SK-N-SH (cell line): ENCODE measurements at regions not wholly inside any gene's neighbourhood (a gene's known extent, or its start where the extent isn't known, plus 50 kb on each side); places are given as distances from the start of the nearest gene placed in this dataset.

Experiments used
- CTCF ChIA-PET: fragments of 300-600, 350-600 bp; formaldehyde crosslinking; extraction: SDS; loops from one replicate; lab custom pipeline; 2021; lab: Yijun Ruan, JAX
- POLR2A ChIA-PET: fragments of 350-600 bp; sonication (Branson Sonifier 250); formaldehyde crosslinking; extraction: SDS; loops from one replicate; lab custom pipeline; 2020; ENCODE audit warnings: antibody characterized with exemption, inconsistent platforms; lab: Yijun Ruan, JAX
- DNase-seq: peaks from one replicate; pipeline ENCODE4 v3.0.0; 2012
- H2AFZ ChIP-seq: fragments of 200-600 bp; sonication (generic); 2 replicates; pipeline ENCODE4 v1.8.1; 2016; ENCODE audit warnings: antibody characterized with exemption, mild to moderate bottlenecking, low read depth
- H3F3A ChIP-seq: fragments of 200-600 bp; sonication (generic); replicated peaks from 2 replicates; pipeline ENCODE3; 2016; ENCODE audit warnings: antibody characterized with exemption, mild to moderate bottlenecking; ENCODE audit not compliant: insufficient read depth
- H3K27ac ChIP-seq, 2 experiments: fragments of 200-500 bp in 1 of 2; fragments of 200-600 bp in 1 of 2; sonication (Bioruptor generic) in 1 of 2; sonication (generic), shearing (Covaris generic) in 1 of 2; 2 replicates each; pipeline versions ENCODE4 v1.5.1 to v1.6.1; 2014 to 2016; ENCODE audit warnings: low read depth in 2 of 2, inconsistent platforms in 1 of 2, low read length in 1 of 2, mild to moderate bottlenecking in 1 of 2, mixed read lengths in 1 of 2
- H3K27me3 ChIP-seq: fragments of 200-600 bp; sonication (generic), shearing (Covaris generic); 2 replicates; pipeline ENCODE4 v1.6.1; 2016; ENCODE audit warnings: mixed run types; ENCODE audit not compliant: insufficient read depth
- H3K36me3 ChIP-seq, 2 experiments: fragments of 200-500 bp in 1 of 2; fragments of 200-600 bp in 1 of 2; sonication (Bioruptor generic) in 1 of 2; sonication (generic) in 1 of 2; replicated peaks in 1 of 2; 2 replicates each; pipeline versions ENCODE3 to v1.5.1; 2014 to 2016; ENCODE audit warnings: low read length in 1 of 2, mild to moderate bottlenecking in 1 of 2; ENCODE audit not compliant: insufficient read depth in 2 of 2, control insufficient read depth in 1 of 2
- H3K4me1 ChIP-seq, 2 experiments: fragments of 200-500 bp in 1 of 2; fragments of 200-600 bp in 1 of 2; sonication (Bioruptor generic) in 1 of 2; sonication (generic), shearing (Covaris generic) in 1 of 2; 2 replicates each; pipeline versions ENCODE4 v1.5.1 to v1.6.1; 2014 to 2016; ENCODE audit warnings: low read depth in 1 of 2, low read length in 1 of 2, mixed run types in 1 of 2; ENCODE audit not compliant: insufficient read depth in 2 of 2, control insufficient read depth in 1 of 2
- H3K4me2 ChIP-seq: fragments of 200-600 bp; sonication (generic), shearing (Covaris generic); 2 replicates; pipeline ENCODE4 v1.6.1; 2017; ENCODE audit warnings: mixed run types
- H3K4me3 ChIP-seq, 2 experiments: fragments of 200-500 bp in 1 of 2; fragments of 200-600 bp in 1 of 2; sonication (Bioruptor generic) in 1 of 2; sonication (generic), shearing (Covaris generic) in 1 of 2; 2 replicates each; pipeline versions ENCODE4 v1.5.1 to v1.8.1; 2014 to 2016; ENCODE audit warnings: low read depth in 2 of 2, inconsistent platforms in 1 of 2, low read length in 1 of 2, mild to moderate bottlenecking in 1 of 2, mixed read lengths in 1 of 2, moderate library complexity in 1 of 2
- H3K79me2 ChIP-seq: fragments of 200-600 bp; sonication (generic); 2 replicates; pipeline ENCODE4 v1.8.1; 2017; ENCODE audit warnings: mild to moderate bottlenecking; ENCODE audit not compliant: insufficient read depth
- H3K9ac ChIP-seq: fragments of 200-600 bp; sonication (generic); 2 replicates; pipeline ENCODE4 v1.6.1; 2017; ENCODE audit warnings: mixed run types
- H3K9me2 ChIP-seq: fragments of 200-600 bp; sonication (generic); 2 replicates; pipeline ENCODE4 v1.6.1; 2017; ENCODE audit warnings: mixed run types
- H3K9me3 ChIP-seq: fragments of 200-600 bp; sonication (generic); 2 replicates; pipeline ENCODE4 v1.6.1; 2017; ENCODE audit warnings: mixed run types, mild to moderate bottlenecking, moderate library complexity
- H4K20me1 ChIP-seq: fragments of 200-600 bp; sonication (generic); 2 replicates; pipeline ENCODE4 v1.6.1; 2017; ENCODE audit warnings: mild to moderate bottlenecking, mixed run types; ENCODE audit not compliant: insufficient read depth
- CHD2 ChIP-seq: fragments of 150-350 bp; IDR thresholded peaks from 2 replicates; pipeline ENCODE4 v1.6.1; 2018; ENCODE audit warnings: low read length; ENCODE audit not compliant: partially characterized antibody
- FOSL2 ChIP-seq: IDR thresholded peaks from 2 replicates; pipeline ENCODE4 v1.4.0; 2012; ENCODE audit warnings: low read depth, mild to moderate bottlenecking, moderate library complexity, borderline replicate concordance
- FOXJ3 ChIP-seq: sonication (generic); formaldehyde crosslinking; IDR thresholded peaks from 2 replicates; pipeline ENCODE4 v1.5.1; 2020; ENCODE audit warnings: mild to moderate bottlenecking, missing genetic modification reagents
- JUND ChIP-seq: IDR thresholded peaks from 2 replicates; pipeline ENCODE4 v1.4.0; 2012
- MEF2A ChIP-seq: IDR thresholded peaks from 2 replicates; pipeline ENCODE4 v1.4.0; 2012; ENCODE audit warnings: low read depth, borderline replicate concordance
- MXI1 ChIP-seq: IDR thresholded peaks from 2 replicates; pipeline ENCODE4 v1.6.1; 2012; ENCODE audit warnings: mild to moderate bottlenecking, low read depth, low read length, improper control_type of control experiment
- NFIC ChIP-seq: IDR thresholded peaks from 2 replicates; pipeline ENCODE4 v1.4.0; 2012; ENCODE audit warnings: borderline replicate concordance
- NRF1 ChIP-seq: IDR thresholded peaks from 2 replicates; pipeline ENCODE4 v1.6.1; 2012; ENCODE audit warnings: low read depth, mild to moderate bottlenecking, low read length
- RCOR1 ChIP-seq: fragments of 150-350 bp; IDR thresholded peaks from 2 replicates; pipeline ENCODE4 v1.6.1; 2017; ENCODE audit warnings: antibody characterized with exemption, low read length
- RFX5 ChIP-seq: IDR thresholded peaks from 2 replicates; pipeline ENCODE4 v1.6.1; 2012; ENCODE audit warnings: mild to moderate bottlenecking, improper control_type of control experiment, low read length
- RXRA ChIP-seq: IDR thresholded peaks from 2 replicates; pipeline ENCODE4 v1.4.0; 2012; ENCODE audit warnings: low read depth, mild to moderate bottlenecking, borderline replicate concordance
- TCF12 ChIP-seq: IDR thresholded peaks from 2 replicates; pipeline ENCODE4 v1.4.0; 2012
- TEAD4 ChIP-seq: IDR thresholded peaks from 2 replicates; pipeline ENCODE4 v1.4.0; 2012; ENCODE audit warnings: mild to moderate bottlenecking, borderline replicate concordance; ENCODE audit not compliant: insufficient read depth
- WGBS: methylation state at CpG from one replicate; pipeline ENCODE4 v1.1.6; 2017; ENCODE audit warnings: low lambda C conversion rate; 5-methylcytosine and 5-hydroxymethylcytosine counted together
- TF ChIP-seq, protein P1 (sequence below): IDR thresholded peaks from 2 replicates; pipeline ENCODE4 v1.4.0; 2012; ENCODE audit warnings: low read depth, borderline replicate concordance
- TF ChIP-seq, protein P2 (sequence below): IDR thresholded peaks from 2 replicates; pipeline ENCODE4 v1.6.1; 2012; ENCODE audit warnings: mild to moderate bottlenecking, low read depth, low read length, moderate library complexity
- TF ChIP-seq, protein P3 (sequence below): fragments of 200-600 bp; sonication (generic); IDR thresholded peaks from 2 replicates; pipeline ENCODE4 v1.6.1; 2017; ENCODE audit warnings: antibody characterized with exemption, mild to moderate bottlenecking, moderate library complexity
- TF ChIP-seq, protein P4 (sequence below): IDR thresholded peaks from 2 replicates; pipeline ENCODE4; 2012
- TF ChIP-seq, protein P5 (sequence below): IDR thresholded peaks from 2 replicates; pipeline ENCODE4 v1.4.0; 2012; ENCODE audit warnings: low read depth

DNA sequence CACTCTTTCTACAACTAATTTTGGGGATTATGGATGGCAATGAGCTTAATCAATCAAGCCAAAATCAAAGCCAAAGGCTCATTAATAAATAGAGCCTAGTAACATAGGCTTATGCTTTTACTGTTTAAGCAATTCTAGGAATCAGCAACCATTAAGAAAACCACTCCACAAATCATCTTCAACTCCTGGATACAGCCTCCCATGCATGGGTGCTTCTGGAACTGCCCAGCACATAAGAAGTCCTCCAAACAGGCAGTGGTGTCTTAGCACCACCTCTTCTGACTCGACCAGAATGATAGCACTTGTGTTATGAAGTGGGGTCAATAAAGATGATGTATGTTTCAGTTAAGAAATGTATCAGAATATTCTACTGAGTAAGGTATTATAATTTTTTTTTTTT lies 104.4 kb upstream of the SERPINE2 start:
- Histone ChIP-seq H3K4me2 (no peak overlapping the region), H3K9me3 (no peaks in the 10 kb centered on the region), H3F3A (peaks cover 12% of the 10 kb centered on the region), H3K27me3 (no peaks in the 10 kb centered on the region), H3K36me3 (no peaks in the 10 kb centered on the region), H3K9me2 (no peaks in the 10 kb centered on the region), H3K27ac (no peak overlapping the region), H4K20me1 (no peaks in the 10 kb centered on the region), H3K4me1 (peaks cover 0 to 37% of the 10 kb centered on the region in 2 experiments; a peak in 3 of 4 replicates), H3K9ac (no peak overlapping the region), H2AFZ (no peak overlapping the region), H3K4me3 (no peak overlapping the region), H3K79me2 (no peaks in the 10 kb centered on the region)
- TF ChIP-seq MXI1, result no peak
- TF ChIP-seq NRF1, result no peak
- no peak for TF ChIP-seq MEF2A
- no peak for TF ChIP-seq RFX5
- no peak for TF ChIP-seq JUND
- no peak for TF ChIP-seq TCF12
- TF ChIP-seq, protein P1, sequence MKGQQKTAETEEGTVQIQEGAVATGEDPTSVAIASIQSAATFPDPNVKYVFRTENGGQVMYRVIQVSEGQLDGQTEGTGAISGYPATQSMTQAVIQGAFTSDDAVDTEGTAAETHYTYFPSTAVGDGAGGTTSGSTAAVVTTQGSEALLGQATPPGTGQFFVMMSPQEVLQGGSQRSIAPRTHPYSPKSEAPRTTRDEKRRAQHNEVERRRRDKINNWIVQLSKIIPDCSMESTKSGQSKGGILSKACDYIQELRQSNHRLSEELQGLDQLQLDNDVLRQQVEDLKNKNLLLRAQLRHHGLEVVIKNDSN, result no peak
- TF ChIP-seq FOSL2, result no peak
- TF ChIP-seq, protein P2, sequence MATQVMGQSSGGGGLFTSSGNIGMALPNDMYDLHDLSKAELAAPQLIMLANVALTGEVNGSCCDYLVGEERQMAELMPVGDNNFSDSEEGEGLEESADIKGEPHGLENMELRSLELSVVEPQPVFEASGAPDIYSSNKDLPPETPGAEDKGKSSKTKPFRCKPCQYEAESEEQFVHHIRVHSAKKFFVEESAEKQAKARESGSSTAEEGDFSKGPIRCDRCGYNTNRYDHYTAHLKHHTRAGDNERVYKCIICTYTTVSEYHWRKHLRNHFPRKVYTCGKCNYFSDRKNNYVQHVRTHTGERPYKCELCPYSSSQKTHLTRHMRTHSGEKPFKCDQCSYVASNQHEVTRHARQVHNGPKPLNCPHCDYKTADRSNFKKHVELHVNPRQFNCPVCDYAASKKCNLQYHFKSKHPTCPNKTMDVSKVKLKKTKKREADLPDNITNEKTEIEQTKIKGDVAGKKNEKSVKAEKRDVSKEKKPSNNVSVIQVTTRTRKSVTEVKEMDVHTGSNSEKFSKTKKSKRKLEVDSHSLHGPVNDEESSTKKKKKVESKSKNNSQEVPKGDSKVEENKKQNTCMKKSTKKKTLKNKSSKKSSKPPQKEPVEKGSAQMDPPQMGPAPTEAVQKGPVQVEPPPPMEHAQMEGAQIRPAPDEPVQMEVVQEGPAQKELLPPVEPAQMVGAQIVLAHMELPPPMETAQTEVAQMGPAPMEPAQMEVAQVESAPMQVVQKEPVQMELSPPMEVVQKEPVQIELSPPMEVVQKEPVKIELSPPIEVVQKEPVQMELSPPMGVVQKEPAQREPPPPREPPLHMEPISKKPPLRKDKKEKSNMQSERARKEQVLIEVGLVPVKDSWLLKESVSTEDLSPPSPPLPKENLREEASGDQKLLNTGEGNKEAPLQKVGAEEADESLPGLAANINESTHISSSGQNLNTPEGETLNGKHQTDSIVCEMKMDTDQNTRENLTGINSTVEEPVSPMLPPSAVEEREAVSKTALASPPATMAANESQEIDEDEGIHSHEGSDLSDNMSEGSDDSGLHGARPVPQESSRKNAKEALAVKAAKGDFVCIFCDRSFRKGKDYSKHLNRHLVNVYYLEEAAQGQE, result no peak
- no peak for DNase-seq
- WGBS, result 38% methylated on average over 1 of the region's 1 CpG
- POLR2A ChIA-PET, result no interaction called here
- CTCF ChIA-PET, result no interaction called here

DNA sequence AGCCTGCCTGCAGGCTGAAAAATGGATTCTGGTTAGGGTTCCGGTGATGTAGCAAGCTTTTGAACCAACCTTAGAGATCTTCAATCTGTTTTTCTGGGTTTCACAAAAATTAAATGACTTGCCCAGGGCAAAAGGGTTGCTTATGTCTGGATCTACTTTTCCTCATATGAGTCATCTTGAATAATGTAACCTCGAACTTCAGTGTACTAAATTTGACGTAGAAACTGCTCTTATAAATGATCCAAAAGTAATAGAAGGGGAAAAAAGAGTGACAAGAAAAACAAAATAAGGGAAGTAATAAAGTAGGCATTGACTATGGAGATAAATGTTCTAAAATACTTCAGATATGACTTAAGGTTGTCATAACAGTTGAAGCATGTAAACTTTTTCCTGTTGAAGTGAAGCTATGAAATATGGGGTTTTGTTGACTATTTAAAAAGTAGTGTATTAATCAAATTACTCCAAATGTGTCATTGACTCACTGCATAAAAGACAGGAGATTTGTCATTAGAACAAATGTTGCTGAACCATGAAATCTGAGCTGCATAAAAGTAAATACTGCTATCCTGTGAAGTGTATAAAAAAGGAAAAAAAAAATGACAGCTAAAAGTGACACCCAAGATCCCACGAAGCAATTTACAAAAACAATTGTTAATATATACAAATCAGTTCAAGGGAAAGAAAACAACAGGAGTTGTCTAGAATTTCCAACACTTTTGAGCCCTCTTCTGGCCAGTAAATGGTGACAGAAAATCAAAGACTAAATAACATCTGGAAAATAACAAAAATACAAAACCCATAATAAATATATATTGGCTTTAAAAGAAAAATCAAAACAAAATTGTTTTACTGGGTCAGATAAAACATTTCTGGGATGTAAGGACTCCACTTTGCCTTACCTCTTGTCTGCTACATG lies 103.6 kb upstream of the SERPINE2 start:
- Histone ChIP-seq H3F3A (peaks cover 12% of the 10 kb centered on the region), H3K4me1 (peaks cover 0 to 37% of the 10 kb centered on the region in 2 experiments; a peak in 3 of 4 replicates), H2AFZ (0 out of 2 replicates have a peak overlapping the region, but pooled peaks have one; percentile 17), H3K36me3 (no peaks in the 10 kb centered on the region), H3K4me2 (peak overlapping the region; percentile 31; the same call in 1 of the 2 replicates), H4K20me1 (no peaks in the 10 kb centered on the region), H3K27ac (peak overlapping the region; percentile 43 to 60; a peak in 3 of 4 replicates), H3K9me3 (no peaks in the 10 kb centered on the region), H3K9me2 (no peaks in the 10 kb centered on the region), H3K4me3 (no peak overlapping the region), H3K79me2 (no peaks in the 10 kb centered on the region), H3K9ac (no peak overlapping the region), H3K27me3 (no peaks in the 10 kb centered on the region)
- POLR2A ChIA-PET, result no interaction called here
- no peak for DNase-seq
- CTCF ChIA-PET, result interaction anchor here (0.9 kb wide), 1 partner anchor 77 kb away, joined by 3 read pairs; no protein-coding TSS in a partner anchor
- 13% methylated on average over 4 of the region's 4 CpGs for WGBS
- TF ChIP-seq FOSL2, result peak; percentile 43; the same call in 1 of the 2 replicates
- no peak for TF ChIP-seq RCOR1
- TF ChIP-seq, protein P3, sequence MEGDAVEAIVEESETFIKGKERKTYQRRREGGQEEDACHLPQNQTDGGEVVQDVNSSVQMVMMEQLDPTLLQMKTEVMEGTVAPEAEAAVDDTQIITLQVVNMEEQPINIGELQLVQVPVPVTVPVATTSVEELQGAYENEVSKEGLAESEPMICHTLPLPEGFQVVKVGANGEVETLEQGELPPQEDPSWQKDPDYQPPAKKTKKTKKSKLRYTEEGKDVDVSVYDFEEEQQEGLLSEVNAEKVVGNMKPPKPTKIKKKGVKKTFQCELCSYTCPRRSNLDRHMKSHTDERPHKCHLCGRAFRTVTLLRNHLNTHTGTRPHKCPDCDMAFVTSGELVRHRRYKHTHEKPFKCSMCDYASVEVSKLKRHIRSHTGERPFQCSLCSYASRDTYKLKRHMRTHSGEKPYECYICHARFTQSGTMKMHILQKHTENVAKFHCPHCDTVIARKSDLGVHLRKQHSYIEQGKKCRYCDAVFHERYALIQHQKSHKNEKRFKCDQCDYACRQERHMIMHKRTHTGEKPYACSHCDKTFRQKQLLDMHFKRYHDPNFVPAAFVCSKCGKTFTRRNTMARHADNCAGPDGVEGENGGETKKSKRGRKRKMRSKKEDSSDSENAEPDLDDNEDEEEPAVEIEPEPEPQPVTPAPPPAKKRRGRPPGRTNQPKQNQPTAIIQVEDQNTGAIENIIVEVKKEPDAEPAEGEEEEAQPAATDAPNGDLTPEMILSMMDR, result peak; percentile 25
- no peak for TF ChIP-seq CHD2
- no peak for TF ChIP-seq FOXJ3 (CRISPR knock-in tag)
- no peak for TF ChIP-seq TEAD4
- TF ChIP-seq RXRA, result no peak
- TF ChIP-seq NFIC, result no peak
- peak; percentile 52 for TF ChIP-seq JUND
- TF ChIP-seq, protein P4, sequence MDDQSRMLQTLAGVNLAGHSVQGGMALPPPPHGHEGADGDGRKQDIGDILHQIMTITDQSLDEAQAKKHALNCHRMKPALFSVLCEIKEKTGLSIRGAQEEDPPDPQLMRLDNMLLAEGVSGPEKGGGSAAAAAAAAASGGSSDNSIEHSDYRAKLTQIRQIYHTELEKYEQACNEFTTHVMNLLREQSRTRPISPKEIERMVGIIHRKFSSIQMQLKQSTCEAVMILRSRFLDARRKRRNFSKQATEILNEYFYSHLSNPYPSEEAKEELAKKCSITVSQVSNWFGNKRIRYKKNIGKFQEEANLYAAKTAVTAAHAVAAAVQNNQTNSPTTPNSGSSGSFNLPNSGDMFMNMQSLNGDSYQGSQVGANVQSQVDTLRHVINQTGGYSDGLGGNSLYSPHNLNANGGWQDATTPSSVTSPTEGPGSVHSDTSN, result peak; percentile 75
- TF ChIP-seq, protein P5, sequence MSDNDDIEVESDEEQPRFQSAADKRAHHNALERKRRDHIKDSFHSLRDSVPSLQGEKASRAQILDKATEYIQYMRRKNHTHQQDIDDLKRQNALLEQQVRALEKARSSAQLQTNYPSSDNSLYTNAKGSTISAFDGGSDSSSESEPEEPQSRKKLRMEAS, result no peak
- TF ChIP-seq, protein P1, result no peak
- TF ChIP-seq TCF12, result peak; percentile 42; the same call in 1 of the 2 replicates
